Astrocyte (in vitro differentiated cells and primary cell): ENCODE measurements at regions not wholly inside any gene's neighbourhood (a gene's known extent, or its start where the extent isn't known, plus 50 kb on each side); places are given as distances from the start of the nearest gene placed in this dataset.

Experiments
- EZH2 ChIP-seq: IDR thresholded peaks from 2 replicates; pipeline ENCODE4 v1.6.1; 2012; ENCODE audit warnings: mild to moderate bottlenecking, low read length, inconsistent platforms; ENCODE audit not compliant: insufficient read depth
- TF ChIP-seq, protein P1 (sequence below): IDR thresholded peaks from 2 replicates; pipeline ENCODE4 v1.5.1; 2011; ENCODE audit warnings: low read depth, mild to moderate bottlenecking, inconsistent platforms, low read length, moderate library complexity; ENCODE audit not compliant: insufficient read depth

DNA sequence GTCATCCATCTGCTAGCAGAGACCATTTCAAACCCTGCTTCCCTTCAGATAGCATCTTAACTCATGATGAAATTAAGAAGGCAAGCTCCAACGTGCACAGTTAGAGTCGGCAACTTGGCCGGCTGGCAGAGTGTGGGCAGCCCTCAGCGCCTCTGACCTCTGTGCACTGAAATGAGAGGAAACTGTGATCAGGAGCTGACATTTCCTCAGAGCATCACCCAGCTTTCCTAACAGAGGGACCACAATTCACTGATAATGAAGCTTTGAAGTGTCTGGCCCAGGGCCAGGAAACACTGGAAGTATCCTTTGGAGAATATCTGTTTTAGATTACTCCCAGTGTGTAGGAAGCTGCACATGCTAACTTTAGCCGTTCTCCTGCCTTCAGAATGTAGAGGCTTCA lies 145.0 kb upstream of the ZC3H11B start:
- TF ChIP-seq, protein P1, sequence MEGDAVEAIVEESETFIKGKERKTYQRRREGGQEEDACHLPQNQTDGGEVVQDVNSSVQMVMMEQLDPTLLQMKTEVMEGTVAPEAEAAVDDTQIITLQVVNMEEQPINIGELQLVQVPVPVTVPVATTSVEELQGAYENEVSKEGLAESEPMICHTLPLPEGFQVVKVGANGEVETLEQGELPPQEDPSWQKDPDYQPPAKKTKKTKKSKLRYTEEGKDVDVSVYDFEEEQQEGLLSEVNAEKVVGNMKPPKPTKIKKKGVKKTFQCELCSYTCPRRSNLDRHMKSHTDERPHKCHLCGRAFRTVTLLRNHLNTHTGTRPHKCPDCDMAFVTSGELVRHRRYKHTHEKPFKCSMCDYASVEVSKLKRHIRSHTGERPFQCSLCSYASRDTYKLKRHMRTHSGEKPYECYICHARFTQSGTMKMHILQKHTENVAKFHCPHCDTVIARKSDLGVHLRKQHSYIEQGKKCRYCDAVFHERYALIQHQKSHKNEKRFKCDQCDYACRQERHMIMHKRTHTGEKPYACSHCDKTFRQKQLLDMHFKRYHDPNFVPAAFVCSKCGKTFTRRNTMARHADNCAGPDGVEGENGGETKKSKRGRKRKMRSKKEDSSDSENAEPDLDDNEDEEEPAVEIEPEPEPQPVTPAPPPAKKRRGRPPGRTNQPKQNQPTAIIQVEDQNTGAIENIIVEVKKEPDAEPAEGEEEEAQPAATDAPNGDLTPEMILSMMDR, result no peak
- TF ChIP-seq EZH2, result no peak
